Suprapubic skin (tissue), 4 donors: ENCODE measurements at regions not wholly inside any gene's neighbourhood (a gene's known extent, or its start where the extent isn't known, plus 50 kb on each side); places are given as distances from the start of the nearest gene placed in this dataset.

Source experiments
- EP300 ChIP-seq: sonication (generic); formaldehyde crosslinking; IDR thresholded peaks from one replicate; pipeline ENCODE4 v1.6.1; 2017; ENCODE audit warnings: antibody characterized with exemption
- POLR2A ChIP-seq, 2 donors: fragments of 450-650 bp; IDR thresholded peaks; one replicate each; pipeline ENCODE4 v1.6.1; 2017; ENCODE audit warnings: antibody characterized with exemption in 2 of 2, mild to moderate bottlenecking in 2 of 2, moderate library complexity in 2 of 2
- POLR2AphosphoS5 ChIP-seq, 3 donors: sonication (generic); formaldehyde crosslinking; IDR thresholded peaks; one replicate each; pipeline ENCODE4 v1.6.1; 2017; ENCODE audit warnings: antibody characterized with exemption in 3 of 3
- TF ChIP-seq, protein P1 (sequence below), 2 donors: fragments of 200-600 bp in 1 of 2; fragments of 450-650 bp in 1 of 2; sonication (generic) in 1 of 2; IDR thresholded peaks; one replicate each; pipeline ENCODE4 v1.5.1; 2016 to 2019; ENCODE audit warnings: antibody characterized with exemption in 2 of 2, mild to moderate bottlenecking in 1 of 2, moderate library complexity in 1 of 2

DNA sequence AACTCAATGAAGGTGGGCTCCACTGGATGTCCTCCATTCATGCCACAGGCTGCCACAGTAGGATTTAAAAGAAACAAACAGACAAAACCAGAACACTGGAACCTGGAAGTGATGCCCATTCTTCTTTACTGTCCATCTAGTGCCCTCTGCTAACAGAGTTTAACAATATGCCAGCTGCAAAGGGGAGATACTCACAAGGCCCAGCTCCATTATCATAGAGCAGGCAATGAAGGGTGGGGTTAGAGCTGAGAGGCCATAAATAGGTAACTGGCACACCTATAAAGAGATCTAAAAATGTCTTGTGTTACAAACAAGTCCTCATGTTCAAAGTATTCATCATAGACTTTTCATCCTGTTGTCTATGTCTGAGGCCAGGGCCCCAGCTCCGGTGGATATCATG lies 75.6 kb downstream of the SOD2 start:
- TF ChIP-seq, protein P1, sequence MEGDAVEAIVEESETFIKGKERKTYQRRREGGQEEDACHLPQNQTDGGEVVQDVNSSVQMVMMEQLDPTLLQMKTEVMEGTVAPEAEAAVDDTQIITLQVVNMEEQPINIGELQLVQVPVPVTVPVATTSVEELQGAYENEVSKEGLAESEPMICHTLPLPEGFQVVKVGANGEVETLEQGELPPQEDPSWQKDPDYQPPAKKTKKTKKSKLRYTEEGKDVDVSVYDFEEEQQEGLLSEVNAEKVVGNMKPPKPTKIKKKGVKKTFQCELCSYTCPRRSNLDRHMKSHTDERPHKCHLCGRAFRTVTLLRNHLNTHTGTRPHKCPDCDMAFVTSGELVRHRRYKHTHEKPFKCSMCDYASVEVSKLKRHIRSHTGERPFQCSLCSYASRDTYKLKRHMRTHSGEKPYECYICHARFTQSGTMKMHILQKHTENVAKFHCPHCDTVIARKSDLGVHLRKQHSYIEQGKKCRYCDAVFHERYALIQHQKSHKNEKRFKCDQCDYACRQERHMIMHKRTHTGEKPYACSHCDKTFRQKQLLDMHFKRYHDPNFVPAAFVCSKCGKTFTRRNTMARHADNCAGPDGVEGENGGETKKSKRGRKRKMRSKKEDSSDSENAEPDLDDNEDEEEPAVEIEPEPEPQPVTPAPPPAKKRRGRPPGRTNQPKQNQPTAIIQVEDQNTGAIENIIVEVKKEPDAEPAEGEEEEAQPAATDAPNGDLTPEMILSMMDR (IDR thresholded peaks at IDR 0.05), result no peak
- TF ChIP-seq POLR2A (IDR thresholded peaks at IDR 0.05), result no peak
- TF ChIP-seq EP300, result no peak
- no peak for TF ChIP-seq POLR2AphosphoS5 (IDR thresholded peaks at IDR 0.05)
